HepG2 (cell line): ENCODE measurements at regions not wholly inside any gene's neighbourhood (a gene's known extent, or its start where the extent isn't known, plus 50 kb on each side); places are given as distances from the start of the nearest gene placed in this dataset.

Experiments
- ATAC-seq: fragments of 200-7000 bp; cut with Tn5 transposase; 3 replicates; pipeline ENCODE4 v1.9.1; 2020; ENCODE audit warnings: mild to moderate bottlenecking, moderate library complexity
- BruUV-seq: library from RNA; stranded (reverse); fragments of 400-500 nt; replicated peaks from 2 replicates; lab custom pipeline; 2021; lab: Mats Ljungman, UMichigan
- CTCF ChIA-PET: fragments of 300-600 bp; formaldehyde crosslinking; extraction: SDS; loops from one replicate; lab custom pipeline; 2021; ENCODE audit warnings: low total read pairs, inconsistent platforms, low intra/inter-chr PET ratio; lab: Yijun Ruan, JAX
- POLR2A ChIA-PET: fragments of 350-600 bp; sonication (Branson Sonifier 250); formaldehyde crosslinking; loops from one replicate; lab custom pipeline; 2020; ENCODE audit warnings: antibody characterized with exemption, inconsistent platforms; lab: Yijun Ruan, JAX
- DNase-seq: peaks from one replicate; pipeline ENCODE4 v3.0.0-alpha.2; 2015; ENCODE audit warnings: low spot score
- FAIRE-seq: peaks from 3 replicates; lab custom pipeline; 2011; peaks lifted over from hg19 to GRCh38; lab: Jason Lieb, UNC
- H2AFZ ChIP-seq: one replicate; pipeline ENCODE4 v1.6.1; 2011; ENCODE audit warnings: low read length, inconsistent platforms
- H3K27ac ChIP-seq: fragments of 300-600 bp; 3 replicates; pipeline ENCODE4 v1.8.0; 2011; ENCODE audit warnings: mixed run types, mild to moderate bottlenecking, mixed read lengths, low read length, inconsistent platforms; ENCODE audit not compliant: insufficient read depth; ENCODE audit errors: extremely low read length
- H3K27me3 ChIP-seq, 2 experiments: fragments of 200-600 bp in 1 of 2; 2 replicates in 1 of 2; 3 replicates in 1 of 2; pipeline versions ENCODE4 v1.6.0 to v1.8.0; 2011; ENCODE audit warnings: low read length in 2 of 2, mild to moderate bottlenecking in 2 of 2, moderate library complexity in 2 of 2, inconsistent platforms in 1 of 2; ENCODE audit not compliant: insufficient read depth in 2 of 2, control insufficient read depth in 1 of 2
- H3K36me3 ChIP-seq, 2 experiments: fragments of 200-600 bp in 1 of 2; replicated peaks in 1 of 2; 2 replicates in 1 of 2; 3 replicates in 1 of 2; pipeline versions ENCODE4 v1.5.1 to v1.8.0; 2011; ENCODE audit warnings: low read length in 2 of 2, inconsistent platforms in 1 of 2; ENCODE audit not compliant: insufficient read depth in 2 of 2, control insufficient read depth in 1 of 2
- H3K4me1 ChIP-seq: 2 replicates; pipeline ENCODE4 v1.5.1; 2012; ENCODE audit warnings: low read length, inconsistent platforms; ENCODE audit not compliant: insufficient read depth
- H3K4me2 ChIP-seq: 2 replicates; pipeline ENCODE4 v1.6.0; 2011; ENCODE audit warnings: low read depth, low read length, inconsistent platforms
- H3K4me3 ChIP-seq, 3 experiments: fragments of 200-600 bp in 1 of 3; sonication (generic), shearing (Covaris generic) in 1 of 3; replicated peaks in 1 of 3; 2 replicates each; pipeline ENCODE4 v1.5.1; 2011 to 2016; ENCODE audit warnings: low read length in 3 of 3, inconsistent platforms in 2 of 3, low read depth in 2 of 3, mild to moderate bottlenecking in 2 of 3, control low read depth in 1 of 3, mixed read lengths in 1 of 3; ENCODE audit not compliant: insufficient read depth in 1 of 3
- H3K79me2 ChIP-seq: one replicate; pipeline ENCODE4 v1.6.1; 2011; ENCODE audit warnings: low read length, inconsistent platforms; ENCODE audit not compliant: insufficient read depth
- H3K9ac ChIP-seq: 2 replicates; pipeline ENCODE4 v1.6.0; 2011; ENCODE audit warnings: mild to moderate bottlenecking, low read depth, low read length, inconsistent platforms; ENCODE audit not compliant: insufficient read depth
- H3K9me3 ChIP-seq: 2 replicates; pipeline ENCODE4 v1.5.1; 2012; ENCODE audit warnings: mild to moderate bottlenecking, low read length
- H4K20me1 ChIP-seq: 2 replicates; pipeline ENCODE4 v1.6.0; 2011; ENCODE audit warnings: inconsistent platforms, mild to moderate bottlenecking, low read length, moderate library complexity; ENCODE audit not compliant: insufficient read depth
- CENPT ChIP-seq: sonication (generic); formaldehyde crosslinking; IDR thresholded peaks from 2 replicates; pipeline ENCODE4 v1.8.0; 2022; ENCODE audit warnings: low read depth, mild to moderate bottlenecking, moderate library complexity, missing genetic modification reagents
- HNRNPLL ChIP-seq: fragments of 200-400 bp; formaldehyde crosslinking; IDR thresholded peaks from 2 replicates; pipeline ENCODE4 v1.6.1; 2017; ENCODE audit warnings: mild to moderate bottlenecking, low read depth, low read length; ENCODE audit not compliant: poor library complexity, severe bottlenecking
- HOMEZ ChIP-seq: IDR thresholded peaks from 2 replicates; pipeline ENCODE4 v1.6.1; 2016; ENCODE audit warnings: low read depth
- JARID2 ChIP-seq: sonication (generic); formaldehyde crosslinking; IDR thresholded peaks from 2 replicates; pipeline ENCODE4 v1.8.1; 2023; ENCODE audit warnings: missing genetic modification reagents, inconsistent platforms; ENCODE audit not compliant: insufficient replicate concordance
- MTA3 ChIP-seq: sonication (generic); formaldehyde crosslinking; IDR thresholded peaks from 2 replicates; pipeline ENCODE4 v1.4.0; 2020; ENCODE audit warnings: missing genetic modification reagents
- MYC ChIP-seq: sonication (generic); formaldehyde crosslinking; IDR thresholded peaks from 2 replicates; pipeline ENCODE4 v1.9.0; 2021; ENCODE audit warnings: missing genetic modification reagents, borderline replicate concordance
- NFE2 ChIP-seq: sonication (generic); formaldehyde crosslinking; IDR thresholded peaks from 2 replicates; pipeline ENCODE4 v1.4.0; 2020; ENCODE audit warnings: missing genetic modification reagents
- NR2F2 ChIP-seq: IDR thresholded peaks from 2 replicates; pipeline ENCODE4 v1.6.1; 2012; ENCODE audit warnings: low read depth, inconsistent platforms, borderline replicate concordance
- PCBP1 ChIP-seq: fragments of 200-400 bp; formaldehyde crosslinking; IDR thresholded peaks from 2 replicates; pipeline ENCODE4 v1.6.1; 2017; ENCODE audit warnings: mild to moderate bottlenecking, low read depth, low read length, borderline replicate concordance
- PITX1 ChIP-seq: sonication (generic); formaldehyde crosslinking; IDR thresholded peaks from 2 replicates; pipeline ENCODE4 v1.5.1; 2020; ENCODE audit warnings: mild to moderate bottlenecking, missing genetic modification reagents
- TARDBP ChIP-seq: sonication (generic); formaldehyde crosslinking; IDR thresholded peaks from 2 replicates; pipeline ENCODE4 v1.8.0; 2022; ENCODE audit warnings: mild to moderate bottlenecking, missing genetic modification reagents
- ZEB1 ChIP-seq: IDR thresholded peaks from 2 replicates; pipeline ENCODE4 v1.6.1; 2012; ENCODE audit warnings: mild to moderate bottlenecking, low read depth, inconsistent platforms; ENCODE audit not compliant: insufficient replicate concordance
- ZFP36L2 ChIP-seq: sonication (generic); formaldehyde crosslinking; IDR thresholded peaks from 2 replicates; pipeline ENCODE4 v1.4.0; 2020; ENCODE audit warnings: missing genetic modification reagents
- ZNF333 ChIP-seq: sonication (generic); formaldehyde crosslinking; IDR thresholded peaks from 2 replicates; pipeline ENCODE4 v1.4.0; 2020; ENCODE audit warnings: mild to moderate bottlenecking, missing genetic modification reagents, borderline replicate concordance
- ZNF484 ChIP-seq: sonication (generic); formaldehyde crosslinking; IDR thresholded peaks from 2 replicates; pipeline ENCODE4 v1.5.1; 2020; ENCODE audit warnings: mild to moderate bottlenecking, low read depth, missing genetic modification reagents, borderline replicate concordance
- ZNF709 ChIP-seq: sonication (generic); formaldehyde crosslinking; IDR thresholded peaks from 2 replicates; pipeline ENCODE4 v1.5.0; 2020; ENCODE audit warnings: mild to moderate bottlenecking, missing genetic modification reagents
- WGBS: methylation state at CpG from one replicate; pipeline ENCODE4 v1.1.6; 2017; ENCODE audit warnings: low lambda C conversion rate; 5-methylcytosine and 5-hydroxymethylcytosine counted together
- in situ Hi-C: cut with HindIII; loops from 2 replicates; pipeline ENCODE4 v1.10.0; 2017; ENCODE audit warnings: low pct_unique_long_range_greater_than_20kb; ENCODE audit not compliant: extremely low pct_ligation_motif_present
- intact Hi-C: fragments of 100-400 bp; cut with micrococcal nuclease; formaldehyde crosslinking; loops from one replicate; pipeline ENCODE4 v1.10.0; 2022; ENCODE audit not compliant: unreplicated experiment

- no peaks in the 10 kb centered on the region for H4K20me1 ChIP-seq
- intact Hi-C loops, result no loop called here
- H3K79me2 ChIP-seq, result no peaks in the 10 kb centered on the region
- ATAC-seq, result no peak
- no peak overlapping the region for H2AFZ ChIP-seq
- no peaks in the 10 kb centered on the region for H3K4me1 ChIP-seq
- peaks cover 2 to 6% of the 10 kb centered on the region in 2 experiments; a peak in 3 of 5 replicates for H3K27me3 ChIP-seq
- no peak for TF ChIP-seq HNRNPLL
- no peak for TF ChIP-seq NR2F2
- TF ChIP-seq JARID2, result no peak
- no peak for TF ChIP-seq ZFP36L2 (CRISPR knock-in tag)
- TF ChIP-seq HOMEZ (CRISPR knock-in tag), result no peak
- TF ChIP-seq MTA3, result no peak
- no peak for TF ChIP-seq MYC (CRISPR knock-in tag)
- no peak for TF ChIP-seq PITX1 (CRISPR knock-in tag)
- TF ChIP-seq ZNF333 (CRISPR knock-in tag), result no peak
- TF ChIP-seq TARDBP (CRISPR knock-in tag), result no peak
- TF ChIP-seq ZEB1, result no peak
- TF ChIP-seq PCBP1, result no peak
- no peak for TF ChIP-seq NFE2 (CRISPR knock-in tag)
- TF ChIP-seq ZNF484, result no peak
- no peak for TF ChIP-seq ZNF709
- no peak for TF ChIP-seq CENPT (CRISPR knock-in tag)
- TF ChIP-seq, all 625 proteins: peak for 0
- FAIRE-seq (no peak), DNase-seq (no peak)
- WGBS, result 1% methylated on average over 3 of the region's 3 CpGs
- no TSS peak for BruUV-seq
- no peaks in the 10 kb centered on the region for H3K36me3 ChIP-seq
- no peak overlapping the region for H3K9ac ChIP-seq
- in situ Hi-C loops, result no loop called here
- no peak overlapping the region for H3K27ac ChIP-seq
- ChIA-PET CTCF (no interaction called here), POLR2A (no interaction called here)
- no peak overlapping the region for H3K4me2 ChIP-seq
- H3K9me3 ChIP-seq, result no peaks in the 10 kb centered on the region
- H3K4me3 ChIP-seq, result no peak overlapping the region
Measured at GRCh38 chr22:27318516-27318915, 483.0 kb downstream of the MN1 start.
